ENCODE measurements at regions not wholly inside any gene's neighbourhood (a gene's known extent, or its start where the extent isn't known, plus 50 kb on each side); places are given as distances from the start of the nearest gene placed in this dataset.
"Not testable (repeated sequence)": the region's sequence is repeated elsewhere in the genome, so short reads cannot be mapped to it uniquely, and the experiment has no call there.

GRCh38 chr6:137944381-137944780 lies 77.3 kb downstream of the TNFAIP3 start:
- H3K9me3 Mint-ChIP-seq; H3K36me3 Mint-ChIP-seq; H3K36me3 ChIP-seq (ENCODE audit: control insufficient read depth in 2 of 3, insufficient read depth in 3 of 3, low read length in 3 of 3); H3K27ac ChIP-seq (ENCODE audit: low read depth, low read length); H3K27me3 ChIP-seq (ENCODE audit: control insufficient read depth in 2 of 2, insufficient read depth in 2 of 2, low read length in 2 of 2); H3K9me3 ChIP-seq (ENCODE audit: control insufficient read depth in 2 of 3, low read length in 3 of 3); H3K4me1 ChIP-seq (ENCODE audit: control insufficient read depth in 2 of 2, insufficient read depth in 2 of 2, low read length in 2 of 2); H3K4me3 Mint-ChIP-seq; DNase-seq; H3K27me3 Mint-ChIP-seq; H3K4me3 ChIP-seq (ENCODE audit: low read length): not testable (repeated sequence)
- Mint-ChIP-seq H3K27ac (peak overlapping the region in 2 of 9 donors; percentile 6 to 76), H3K4me1 (peaks cover 0 to 46% (median 14%) of the 10 kb centered on the region in 7 donors)
- intact Hi-C loops (cut with micrococcal nuclease) = loop anchor here in 1 of 2 donors (2.0 kb wide), 2 partner anchors 40 to 62 kb away; no protein-coding TSS in a partner anchor
- ChIA-PET POLR2A (interaction anchor here (0.7 to 2.1 kb wide), 4 partner anchors 75 to 236 kb away, joined by 3 to 15 read pairs (median 5); partner anchors contain the start of gene TNFAIP3), CTCF (interaction anchor here (0.8 to 7.7 kb wide), 17 partner anchors 10 to 604 kb away, joined by 3 to 55 read pairs (median 6); partner anchors contain the start of gene TNFAIP3)
- ATAC-seq = peak; percentile 19

GRCh38 chr6:137944793-137945498 lies 77.9 kb downstream of the TNFAIP3 start:
- H3K9me3 ChIP-seq (ENCODE audit: control insufficient read depth in 2 of 3, low read length in 3 of 3) = no peaks in the 10 kb centered on the region
- no peaks in the 10 kb centered on the region for H3K27me3 Mint-ChIP-seq

GRCh38 chr6:137949686-137950390 lies 82.8 kb downstream of the TNFAIP3 start:
- intact Hi-C loops (cut with micrococcal nuclease) = loop anchor here in 1 of 2 donors (1.0 to 5.0 kb wide), 3 partner anchors 25 to 242 kb away; no protein-coding TSS in a partner anchor
- peaks cover 10 to 35% (median 17%) of the 10 kb centered on the region in 7 donors for H3K4me1 Mint-ChIP-seq
- ChIA-PET POLR2A (interaction anchor here (0.8 to 1.1 kb wide), 2 partner anchors 8 to 82 kb away, joined by 3 read pairs; partner anchors contain the start of gene TNFAIP3), CTCF (interaction anchor here (0.6 to 7.7 kb wide), 5 partner anchors 26 to 242 kb away, joined by 3 to 55 read pairs (median 3); no protein-coding TSS in a partner anchor)
- no peak overlapping the region for H3K4me3 ChIP-seq (ENCODE audit: low read length)
- no peaks in the 10 kb centered on the region for H3K9me3 ChIP-seq (ENCODE audit: control insufficient read depth in 2 of 3, low read length in 3 of 3)
- H3K27ac Mint-ChIP-seq = peak overlapping the region; percentile 14 to 82 (median 34)
- H3K4me1 ChIP-seq (ENCODE audit: control insufficient read depth in 2 of 2, insufficient read depth in 2 of 2, low read length in 2 of 2) = peaks cover 8 to 13% of the 10 kb centered on the region in 2 donors
- peaks cover 0 to 2% (median 0%) of the 10 kb centered on the region in 5 donors for H3K36me3 Mint-ChIP-seq
- peak overlapping the region in 9 of 10 donors; percentile 1 to 72 (median 37) for H3K4me3 Mint-ChIP-seq
- no peaks in the 10 kb centered on the region for H3K27me3 ChIP-seq (ENCODE audit: control insufficient read depth in 2 of 2, insufficient read depth in 2 of 2, low read length in 2 of 2)
- DNase-seq (peak in 5 of 9 donors; percentile 17 to 47 (median 23)), ATAC-seq (peak; percentile 78)
- H3K27me3 Mint-ChIP-seq = peaks cover 0 to 2% (median 0%) of the 10 kb centered on the region in 5 donors
- H3K27ac ChIP-seq (ENCODE audit: low read depth, low read length) = no peak overlapping the region
- H3K36me3 ChIP-seq (ENCODE audit: control insufficient read depth in 2 of 3, insufficient read depth in 3 of 3, low read length in 3 of 3) = no peaks in the 10 kb centered on the region
- peaks cover 0 to 1% (median 0%) of the 10 kb centered on the region in 11 donors for H3K9me3 Mint-ChIP-seq

More at GRCh38 chr6:137944793-137945498, 77.9 kb downstream of the TNFAIP3 start:
- ChIA-PET POLR2A (interaction anchor here (0.7 to 2.1 kb wide), 4 partner anchors 75 to 237 kb away, joined by 3 to 15 read pairs (median 5); partner anchors contain the start of gene TNFAIP3), CTCF (interaction anchor here (0.6 to 7.7 kb wide), 22 partner anchors 11 to 868 kb away, joined by 3 to 55 read pairs (median 4); partner anchors contain the start of gene TNFAIP3)
- Histone ChIP-seq H3K4me1 (ENCODE audit: control insufficient read depth in 2 of 2, insufficient read depth in 2 of 2, low read length in 2 of 2) (peaks cover 1 to 7% of the 10 kb centered on the region in 2 donors), H3K4me3 (ENCODE audit: low read length) (no peak overlapping the region), H3K27me3 (ENCODE audit: control insufficient read depth in 2 of 2, insufficient read depth in 2 of 2, low read length in 2 of 2) (no peaks in the 10 kb centered on the region), H3K27ac (ENCODE audit: low read depth, low read length) (no peak overlapping the region), H3K36me3 (ENCODE audit: control insufficient read depth in 2 of 3, insufficient read depth in 3 of 3, low read length in 3 of 3) (no peaks in the 10 kb centered on the region)
- Mint-ChIP-seq H3K36me3 (no peaks in the 10 kb centered on the region), H3K4me3 (no peak overlapping the region), H3K9me3 (peaks cover 0 to 2% (median 0%) of the 10 kb centered on the region in 11 donors), H3K4me1 (peaks cover 4 to 48% (median 18%) of the 10 kb centered on the region in 7 donors), H3K27ac (peak overlapping the region in 3 of 9 donors; percentile 45 to 76 (median 59))
- intact Hi-C loops (cut with micrococcal nuclease) = loop anchor here (1.0 to 5.0 kb wide), 9 partner anchors 30 to 240 kb away; partner anchors contain the start of gene TNFAIP3 (in 1 of the 2)
- DNase-seq = peak in 6 of 9 donors; percentile 7 to 52 (median 39)
- peak; percentile 88 for ATAC-seq

- no peak overlapping the region for H3K27ac ChIP-seq (ENCODE audit: low read depth, low read length)
- H3K36me3 ChIP-seq (ENCODE audit: control insufficient read depth in 2 of 3, insufficient read depth in 3 of 3, low read length in 3 of 3) = no peaks in the 10 kb centered on the region
- no peak overlapping the region for H3K4me3 Mint-ChIP-seq
- H3K27ac Mint-ChIP-seq = peak overlapping the region in 5 of 9 donors; percentile 14 to 82 (median 25)
- ChIA-PET CTCF (interaction anchor here (0.6 to 1.4 kb wide), 3 partner anchors 25 to 1833 kb away, joined by 3 to 4 read pairs (median 3); no protein-coding TSS in a partner anchor), POLR2A (interaction anchor here (0.6 kb wide), 1 partner anchor 83 kb away, joined by 3 read pairs; no protein-coding TSS in a partner anchor)
- peaks cover 8 to 13% of the 10 kb centered on the region in 2 donors for H3K4me1 ChIP-seq (ENCODE audit: control insufficient read depth in 2 of 2, insufficient read depth in 2 of 2, low read length in 2 of 2)
- peaks cover 0 to 3% (median 0%) of the 10 kb centered on the region in 11 donors for H3K9me3 Mint-ChIP-seq
- DNase-seq (no peak), ATAC-seq (no peak)
- H3K4me3 ChIP-seq (ENCODE audit: low read length) = no peak overlapping the region
- no peaks in the 10 kb centered on the region for H3K9me3 ChIP-seq (ENCODE audit: control insufficient read depth in 2 of 3, low read length in 3 of 3)
- no peaks in the 10 kb centered on the region for H3K27me3 ChIP-seq (ENCODE audit: control insufficient read depth in 2 of 2, insufficient read depth in 2 of 2, low read length in 2 of 2)
- intact Hi-C loops (cut with micrococcal nuclease) = loop anchor here in 1 of 2 donors (1.0 kb wide), 2 partner anchors 25 to 242 kb away; no protein-coding TSS in a partner anchor
- H3K4me1 Mint-ChIP-seq = peaks cover 10 to 30% (median 14%) of the 10 kb centered on the region in 7 donors
- H3K27me3 Mint-ChIP-seq = peaks cover 0 to 2% (median 0%) of the 10 kb centered on the region in 5 donors
- H3K36me3 Mint-ChIP-seq = peaks cover 0 to 2% (median 0%) of the 10 kb centered on the region in 5 donors
Measured at GRCh38 chr6:137950581-137950980, 83.5 kb downstream of the TNFAIP3 start.

GRCh38 chr6:137951064-137951597 lies 84.1 kb downstream of the TNFAIP3 start:
- Histone ChIP-seq H3K9me3 (ENCODE audit: control insufficient read depth in 2 of 3, low read length in 3 of 3) (no peaks in the 10 kb centered on the region), H3K36me3 (ENCODE audit: control insufficient read depth in 2 of 3, insufficient read depth in 3 of 3, low read length in 3 of 3) (no peaks in the 10 kb centered on the region), H3K4me3 (ENCODE audit: low read length) (no peak overlapping the region), H3K4me1 (ENCODE audit: control insufficient read depth in 2 of 2, insufficient read depth in 2 of 2, low read length in 2 of 2) (peaks cover 8 to 13% of the 10 kb centered on the region in 2 donors), H3K27me3 (ENCODE audit: control insufficient read depth in 2 of 2, insufficient read depth in 2 of 2, low read length in 2 of 2) (no peaks in the 10 kb centered on the region), H3K27ac (ENCODE audit: low read depth, low read length) (no peak overlapping the region)
- intact Hi-C loops (cut with micrococcal nuclease) = no loop called here
- Mint-ChIP-seq H3K4me3 (peak overlapping the region in 1 of 10 donors; percentile 10), H3K4me1 (peaks cover 10 to 27% (median 14%) of the 10 kb centered on the region in 7 donors), H3K27me3 (peaks cover 0 to 2% (median 0%) of the 10 kb centered on the region in 5 donors), H3K36me3 (peaks cover 0 to 2% (median 0%) of the 10 kb centered on the region in 5 donors), H3K27ac (peak overlapping the region in 2 of 9 donors; percentile 2 to 60), H3K9me3 (peaks cover 0 to 3% (median 0%) of the 10 kb centered on the region in 11 donors)
- DNase-seq = no peak
- peak; percentile 57 for ATAC-seq
- POLR2A ChIA-PET = interaction anchor here (0.6 kb wide), 1 partner anchor 83 kb away, joined by 3 read pairs; no protein-coding TSS in a partner anchor
- CTCF ChIA-PET = interaction anchor here (0.6 to 1.4 kb wide), 2 partner anchors 25 to 1832 kb away, joined by 3 to 4 read pairs; no protein-coding TSS in a partner anchor
